ENCODE measurements at regions not wholly inside any gene's neighbourhood (a gene's known extent, or its start where the extent isn't known, plus 50 kb on each side); places are given as distances from the start of the nearest gene placed in this dataset.

DNA sequence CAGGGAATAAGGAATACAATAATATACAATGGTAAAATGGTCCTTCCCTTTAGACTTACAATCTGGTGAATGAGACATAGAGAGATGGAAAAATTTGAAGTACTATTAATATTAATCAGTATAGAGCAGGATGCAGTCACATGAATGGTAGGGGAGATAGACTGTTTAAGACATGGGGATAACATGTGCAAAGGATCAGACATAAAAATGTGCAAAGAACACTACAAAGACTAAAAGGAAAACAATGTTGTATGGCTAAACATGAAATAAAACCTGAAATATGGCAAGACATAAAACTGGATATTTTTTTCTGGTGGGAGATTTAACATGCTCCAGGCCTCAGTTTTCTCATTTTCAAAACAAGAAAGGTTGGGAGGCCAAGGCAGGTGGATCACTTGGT is 182.4 kb upstream of the DPT start:
- no peak overlapping the region for H3K27ac ChIP-seq
- TF ChIP-seq, protein P1, sequence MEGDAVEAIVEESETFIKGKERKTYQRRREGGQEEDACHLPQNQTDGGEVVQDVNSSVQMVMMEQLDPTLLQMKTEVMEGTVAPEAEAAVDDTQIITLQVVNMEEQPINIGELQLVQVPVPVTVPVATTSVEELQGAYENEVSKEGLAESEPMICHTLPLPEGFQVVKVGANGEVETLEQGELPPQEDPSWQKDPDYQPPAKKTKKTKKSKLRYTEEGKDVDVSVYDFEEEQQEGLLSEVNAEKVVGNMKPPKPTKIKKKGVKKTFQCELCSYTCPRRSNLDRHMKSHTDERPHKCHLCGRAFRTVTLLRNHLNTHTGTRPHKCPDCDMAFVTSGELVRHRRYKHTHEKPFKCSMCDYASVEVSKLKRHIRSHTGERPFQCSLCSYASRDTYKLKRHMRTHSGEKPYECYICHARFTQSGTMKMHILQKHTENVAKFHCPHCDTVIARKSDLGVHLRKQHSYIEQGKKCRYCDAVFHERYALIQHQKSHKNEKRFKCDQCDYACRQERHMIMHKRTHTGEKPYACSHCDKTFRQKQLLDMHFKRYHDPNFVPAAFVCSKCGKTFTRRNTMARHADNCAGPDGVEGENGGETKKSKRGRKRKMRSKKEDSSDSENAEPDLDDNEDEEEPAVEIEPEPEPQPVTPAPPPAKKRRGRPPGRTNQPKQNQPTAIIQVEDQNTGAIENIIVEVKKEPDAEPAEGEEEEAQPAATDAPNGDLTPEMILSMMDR (IDR thresholded peaks at IDR 0.05; ENCODE audit: low read depth, low read length, missing control alignments): no peak
- in situ Hi-C loops (cut with HindIII; ENCODE audit: low pct_ligation_motif_present, low sequenced_read_pairs): no loop called here
- H3K36me3 ChIP-seq (replicated peaks): no peaks in the 10 kb centered on the region
- H3K4me3 ChIP-seq (ENCODE audit: low read depth, low read length): no peak overlapping the region
- DNase-seq: no peak
- H3K27me3 ChIP-seq (replicated peaks): no peaks in the 10 kb centered on the region

DNA sequence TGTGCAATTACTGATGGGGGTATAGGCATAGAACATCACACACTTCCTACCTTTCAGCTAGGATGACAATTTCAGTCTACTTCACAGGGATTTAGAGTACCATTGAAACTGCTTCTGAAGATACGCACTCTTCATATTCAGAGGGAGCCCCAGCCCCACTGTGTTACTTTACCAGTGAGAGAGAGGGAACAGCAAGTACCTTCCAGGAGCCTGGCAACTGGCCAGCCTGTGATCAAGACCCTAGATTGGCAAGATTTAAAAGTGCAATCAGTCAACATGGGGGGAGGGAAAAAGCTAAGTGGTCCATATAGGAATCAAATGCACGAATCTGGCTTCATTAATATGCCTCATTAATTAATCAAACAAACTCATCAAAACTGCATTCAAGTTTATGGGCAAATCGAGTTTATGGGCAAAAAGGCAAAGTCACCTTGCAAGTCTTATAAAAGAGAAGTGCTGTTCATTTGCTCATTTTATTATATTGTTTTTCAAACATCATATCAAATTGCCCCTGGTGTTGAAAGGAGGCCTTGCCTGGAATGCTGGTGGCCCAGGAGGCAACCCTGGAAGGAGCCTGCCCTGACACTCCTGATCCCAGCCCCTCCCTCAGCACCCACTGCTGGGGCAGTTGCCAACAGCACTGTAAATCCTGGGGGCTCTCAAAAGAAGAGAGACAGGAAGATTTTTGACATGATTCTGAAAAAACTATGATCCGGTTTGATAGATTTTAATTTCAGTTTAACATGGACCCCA is 184.9 kb upstream of the DPT start:
- Histone ChIP-seq H3K4me3 (ENCODE audit: low read depth, low read length) (no peak overlapping the region), H3K27me3 (replicated peaks) (no peaks in the 10 kb centered on the region), H3K36me3 (replicated peaks) (no peaks in the 10 kb centered on the region), H3K27ac (no peak overlapping the region)
- in situ Hi-C loops (cut with HindIII; ENCODE audit: low pct_ligation_motif_present, low sequenced_read_pairs): no loop called here
- no peak for DNase-seq
- TF ChIP-seq, protein P1 (IDR thresholded peaks at IDR 0.05; ENCODE audit: low read depth, low read length, missing control alignments): no peak

DNA sequence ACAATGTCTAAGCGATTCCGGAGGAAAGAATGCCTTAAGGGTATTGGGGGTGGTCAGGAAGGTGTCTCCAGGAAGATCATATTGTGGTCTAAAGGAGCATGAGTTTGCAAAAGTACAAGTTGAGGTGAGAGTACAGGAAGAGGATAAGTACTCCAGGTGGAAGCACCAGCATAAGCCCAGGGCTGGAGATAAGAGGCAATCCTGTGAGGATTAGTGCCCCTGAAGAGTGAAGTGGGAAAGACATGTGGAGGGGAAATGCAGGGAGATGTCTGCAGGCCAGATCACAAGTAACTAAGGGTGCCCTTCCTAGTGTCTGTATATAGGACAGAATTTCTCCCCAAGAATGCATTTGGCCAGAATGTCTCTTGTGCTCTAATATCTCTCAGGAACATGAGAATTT is 188.3 kb upstream of the DPT start:
- in situ Hi-C loops (cut with HindIII; ENCODE audit: low pct_ligation_motif_present, low sequenced_read_pairs): no loop called here
- H3K36me3 ChIP-seq (replicated peaks): no peaks in the 10 kb centered on the region
- H3K27ac ChIP-seq: no peak overlapping the region
- no peak for DNase-seq
- no peaks in the 10 kb centered on the region for H3K27me3 ChIP-seq (replicated peaks)
- H3K4me3 ChIP-seq (ENCODE audit: low read depth, low read length): no peak overlapping the region
- TF ChIP-seq, protein P1 (IDR thresholded peaks at IDR 0.05; ENCODE audit: low read depth, low read length, missing control alignments): no peak

GRCh38 chr1:168917796-168918195 is 188.7 kb upstream of the ATP1B1 start:
- Histone ChIP-seq H3K27ac (no peak overlapping the region), H3K4me3 (ENCODE audit: low read depth, low read length) (no peak overlapping the region), H3K36me3 (replicated peaks) (no peaks in the 10 kb centered on the region), H3K27me3 (replicated peaks) (no peaks in the 10 kb centered on the region)
- TF ChIP-seq, protein P1 (IDR thresholded peaks at IDR 0.05; ENCODE audit: low read depth, low read length, missing control alignments): no peak
- no peak for DNase-seq
- in situ Hi-C loops (cut with HindIII; ENCODE audit: low pct_ligation_motif_present, low sequenced_read_pairs): no loop called here

DNA sequence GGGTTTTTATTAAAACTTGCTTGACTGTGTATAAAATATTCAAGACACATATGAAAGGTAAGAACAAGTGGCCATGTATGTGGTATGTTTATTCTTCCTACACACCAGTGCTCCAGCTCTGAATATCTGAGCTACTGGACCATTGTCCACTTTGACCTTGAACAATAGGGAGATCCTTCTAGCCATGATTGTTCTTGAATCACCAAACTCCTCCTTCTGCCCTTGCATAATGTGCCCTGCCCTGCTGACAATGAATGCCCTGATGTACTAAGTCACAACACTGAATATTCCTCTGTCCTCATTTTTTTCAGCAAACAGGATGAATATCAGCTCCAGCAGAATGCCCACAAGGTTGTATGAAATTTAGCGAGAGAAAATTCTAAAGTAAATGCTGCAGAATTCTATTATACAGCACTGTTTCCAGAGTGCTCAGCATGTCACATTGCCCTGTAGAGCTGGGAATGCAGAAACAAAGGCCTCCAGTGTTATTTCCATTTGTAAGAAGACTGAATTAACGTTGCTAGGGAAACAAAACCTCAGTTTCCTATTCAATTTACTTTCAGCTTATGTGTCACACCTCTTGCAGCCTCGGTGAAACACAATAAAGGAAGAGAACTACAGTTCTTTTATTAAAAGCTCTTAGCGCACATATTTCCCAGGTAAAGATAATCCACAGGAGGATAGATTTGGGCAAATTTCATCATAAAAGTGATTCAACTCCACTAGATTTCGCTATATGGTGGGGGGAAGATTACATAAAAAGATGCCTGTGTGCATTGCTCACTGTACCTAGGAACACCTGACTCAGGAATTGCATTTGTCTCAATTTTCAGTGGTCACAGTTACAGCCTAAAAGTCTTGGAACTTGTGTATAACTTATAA is 187.4 kb upstream of the ATP1B1 start:
- Histone ChIP-seq H3K27me3 (replicated peaks) (no peaks in the 10 kb centered on the region), H3K36me3 (replicated peaks) (no peaks in the 10 kb centered on the region), H3K27ac (no peak overlapping the region), H3K4me3 (ENCODE audit: low read depth, low read length) (no peak overlapping the region)
- TF ChIP-seq, protein P1 (IDR thresholded peaks at IDR 0.05; ENCODE audit: low read depth, low read length, missing control alignments): no peak
- in situ Hi-C loops (cut with HindIII; ENCODE audit: low pct_ligation_motif_present, low sequenced_read_pairs): no loop called here
- no peak for DNase-seq

Data from brain microvascular endothelial cell (primary cell).